Stimulated activated CD8-positive, alpha-beta memory T cell treated with anti-CD3 and anti-CD28 coated beads, Interleukin-4, amount 100 ng/mL, for 24 hours (primary cell): ENCODE measurements at regions not wholly inside any gene's neighbourhood (a gene's known extent, or its start where the extent isn't known, plus 50 kb on each side); places are given as distances from the start of the nearest gene placed in this dataset.

ENCODE experiments used
- DNase-seq: peaks from one replicate; pipeline ENCODE4 v3.0.0-alpha.2; 2020; ENCODE audit warnings: low read depth

GRCh38 chr6:14693301-14694192 lies 552.3 kb upstream of the JARID2 start:
- no peak for DNase-seq

DNA sequence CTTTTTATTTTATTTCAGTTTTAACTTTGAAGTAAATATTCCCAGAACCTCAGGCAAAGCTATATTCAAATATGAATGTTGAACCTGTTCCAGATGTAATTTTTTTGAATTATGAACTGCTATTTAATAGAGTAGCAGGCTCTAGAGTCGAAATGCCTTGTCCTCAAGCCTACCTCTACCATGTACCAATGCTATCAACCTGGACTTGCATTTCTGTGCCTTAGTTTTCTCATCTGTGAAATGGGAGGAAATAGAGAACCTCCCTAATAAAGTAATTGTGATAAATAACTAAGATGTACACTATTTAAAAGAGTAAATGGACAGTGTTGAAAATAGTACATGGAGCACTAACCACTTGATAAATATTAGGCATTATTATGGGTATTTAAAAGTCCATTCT lies 551.6 kb upstream of the JARID2 start:
- no peak for DNase-seq

DNA sequence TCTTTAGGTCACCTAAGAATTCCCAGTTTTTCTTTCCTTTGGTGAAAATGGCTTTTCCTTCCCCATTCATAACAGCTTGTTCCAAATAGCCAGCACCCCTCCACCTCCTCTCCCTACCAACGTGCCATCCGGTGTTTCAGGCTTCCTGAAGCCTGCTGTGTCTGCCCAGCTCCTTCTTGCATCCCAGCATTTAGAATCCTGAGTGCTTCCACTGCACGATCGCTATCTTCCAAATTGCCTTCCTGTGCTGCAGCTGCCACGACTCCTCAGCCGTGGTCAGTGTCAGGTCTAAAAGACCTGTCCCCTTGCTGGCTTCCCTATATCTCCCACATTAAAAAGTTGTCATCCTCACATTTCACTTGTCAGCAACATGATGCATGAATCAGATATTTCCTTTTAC lies 550.3 kb upstream of the JARID2 start:
- DNase-seq = no peak

DNA sequence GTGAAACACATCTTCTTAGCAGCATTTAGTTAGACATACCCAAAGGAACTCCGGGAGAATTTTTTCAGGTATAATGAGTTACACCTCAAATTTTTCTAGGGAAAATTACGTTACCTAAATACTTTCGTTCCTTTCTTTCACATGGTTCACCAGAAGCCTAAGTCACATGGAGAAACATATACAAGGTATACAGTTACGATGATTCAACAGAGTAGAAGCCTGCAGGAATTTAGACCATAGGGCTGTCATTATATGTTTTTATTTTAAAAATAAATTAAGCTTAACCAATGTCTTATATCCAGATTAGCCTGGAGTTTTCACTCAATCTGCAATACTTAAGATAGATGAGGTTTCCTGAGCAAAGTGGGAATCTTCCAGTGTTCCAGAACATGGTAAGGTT lies 549.5 kb upstream of the JARID2 start:
- DNase-seq = no peak

- no peak for DNase-seq
Measured at GRCh38 chr6:14697427-14697826, 548.4 kb upstream of the JARID2 start.

DNA sequence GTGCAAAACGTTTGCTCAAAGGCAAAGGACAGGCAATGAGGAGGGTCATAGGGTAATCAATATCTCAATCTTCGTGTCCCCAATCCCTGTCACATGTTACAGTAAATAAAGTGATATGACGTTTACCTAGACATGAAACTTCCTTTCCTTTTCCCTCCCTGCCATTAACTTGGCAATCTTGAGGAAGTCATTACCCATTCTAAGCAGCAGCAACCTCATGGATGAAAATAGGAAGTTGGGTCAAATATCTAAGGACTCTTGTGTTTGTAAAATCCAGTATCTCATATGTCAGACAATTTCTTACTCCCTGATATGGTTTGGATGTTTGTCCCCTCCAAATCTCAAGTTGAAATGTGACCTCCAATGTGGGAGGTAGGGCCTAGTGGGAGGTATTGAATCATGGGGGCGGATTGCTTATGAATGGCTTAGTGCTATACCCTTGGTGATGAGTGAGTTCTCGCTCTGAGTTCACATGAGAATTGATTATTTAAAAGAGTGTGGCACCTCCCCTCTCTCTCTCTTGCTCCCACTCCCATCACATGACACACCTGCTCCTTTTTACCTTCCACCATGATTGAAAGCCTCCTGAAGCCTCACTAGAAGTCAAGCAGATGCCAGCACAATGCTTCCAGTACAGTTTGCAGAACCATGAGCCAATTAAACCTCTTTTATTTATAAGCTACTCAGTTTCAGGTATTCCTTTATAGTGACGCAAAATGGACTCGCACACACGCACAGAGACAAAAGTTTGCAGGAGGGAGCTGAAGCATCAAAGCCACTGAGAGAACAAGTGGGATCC lies 545.9 kb upstream of the JARID2 start:
- DNase-seq = no peak

- DNase-seq = no peak
Measured at GRCh38 chr6:14701946-14702345, 543.9 kb upstream of the JARID2 start.

DNA sequence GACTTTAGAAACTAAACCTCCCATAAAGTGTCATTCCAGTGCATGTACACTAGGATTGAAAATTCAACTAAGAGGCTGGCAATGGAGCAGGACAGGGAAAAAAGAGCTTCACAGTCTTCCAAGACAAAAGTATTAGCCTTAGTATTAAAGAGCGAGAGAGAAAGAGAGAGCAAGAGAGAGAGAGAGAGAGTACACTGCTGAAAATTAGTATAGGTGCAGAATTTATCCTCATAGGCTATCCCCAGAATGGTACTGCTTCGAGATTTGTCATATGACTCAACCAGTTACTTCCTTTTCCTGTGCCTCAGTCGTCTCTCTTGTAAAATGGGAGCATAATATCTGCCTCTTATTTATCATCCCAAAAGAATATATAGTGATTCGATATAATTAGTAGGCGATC lies 543.2 kb upstream of the JARID2 start:
- no peak for DNase-seq

- no peak for DNase-seq
Measured at GRCh38 chr6:14703586-14703985, 542.3 kb upstream of the JARID2 start.

DNA sequence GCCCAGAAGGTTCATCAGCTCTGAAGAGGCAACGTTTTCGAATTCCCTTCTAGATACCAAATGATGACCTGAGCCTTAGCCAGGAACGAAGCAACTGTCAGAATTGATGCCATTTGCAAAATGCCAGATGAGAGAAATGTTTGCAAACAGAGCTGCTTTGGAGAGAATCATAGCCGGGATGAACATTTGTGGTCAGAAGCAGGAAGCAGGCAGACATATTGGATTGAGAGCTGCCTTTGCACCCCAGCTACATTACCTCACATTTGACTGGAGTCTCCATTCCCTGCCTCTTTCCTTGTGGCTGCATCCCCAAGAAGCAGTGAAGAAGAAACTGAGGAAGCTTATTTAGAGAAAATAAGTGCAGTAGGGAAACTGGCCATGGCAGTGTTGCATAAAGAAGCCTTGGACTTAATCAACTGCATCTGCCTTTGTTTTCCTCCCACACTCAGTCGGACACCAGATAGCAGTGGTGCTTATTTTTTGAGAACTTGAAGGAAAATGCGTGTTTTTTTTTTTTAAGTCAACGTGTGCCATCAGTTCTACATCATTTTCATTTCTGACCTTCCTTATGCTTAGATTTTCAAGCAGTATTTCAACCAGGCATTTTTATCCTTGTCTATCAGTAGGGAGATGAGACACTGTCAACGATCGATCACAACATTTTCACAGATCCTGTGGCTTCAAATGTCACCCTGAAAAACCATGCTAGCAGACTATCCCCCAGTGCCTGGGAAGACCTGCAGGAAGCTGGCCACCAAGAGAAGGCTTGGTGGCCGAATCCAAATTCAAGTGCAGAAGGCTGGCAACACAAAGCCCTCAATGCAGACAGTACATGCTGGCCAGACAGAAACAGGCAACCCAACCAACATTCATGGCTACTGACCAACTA lies 541.2 kb upstream of the JARID2 start:
- no peak for DNase-seq

GRCh38 chr6:14705841-14706377 lies 540.0 kb upstream of the JARID2 start:
- no peak for DNase-seq

GRCh38 chr6:14706378-14706929 lies 539.4 kb upstream of the JARID2 start:
- DNase-seq = peak; percentile 61

GRCh38 chr6:14707276-14707675 lies 538.6 kb upstream of the JARID2 start:
- no peak for DNase-seq

DNA sequence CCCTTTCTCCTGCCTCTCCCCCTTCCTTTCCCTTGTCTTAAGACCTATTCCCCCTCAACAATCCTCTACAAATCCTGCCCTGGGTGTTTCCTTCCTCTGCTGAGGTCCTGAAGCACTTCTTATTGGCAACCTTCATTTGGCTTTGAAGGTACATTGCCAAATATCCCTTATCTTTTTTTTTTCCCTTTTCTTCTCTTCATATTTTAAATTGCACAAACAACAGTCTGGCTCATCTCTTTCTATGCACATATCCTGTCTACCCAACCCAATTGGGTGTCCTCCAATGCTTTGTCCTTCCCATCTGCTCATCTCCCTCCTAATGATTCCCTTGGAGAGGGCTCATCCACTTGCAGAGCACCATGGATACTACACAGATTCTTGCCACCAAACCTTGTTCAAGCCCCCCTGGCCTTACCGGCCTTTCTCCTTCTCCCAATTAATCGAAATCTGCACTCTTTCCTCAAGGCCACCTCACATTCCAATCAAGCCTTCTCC lies 537.9 kb upstream of the JARID2 start:
- DNase-seq = no peak

DNA sequence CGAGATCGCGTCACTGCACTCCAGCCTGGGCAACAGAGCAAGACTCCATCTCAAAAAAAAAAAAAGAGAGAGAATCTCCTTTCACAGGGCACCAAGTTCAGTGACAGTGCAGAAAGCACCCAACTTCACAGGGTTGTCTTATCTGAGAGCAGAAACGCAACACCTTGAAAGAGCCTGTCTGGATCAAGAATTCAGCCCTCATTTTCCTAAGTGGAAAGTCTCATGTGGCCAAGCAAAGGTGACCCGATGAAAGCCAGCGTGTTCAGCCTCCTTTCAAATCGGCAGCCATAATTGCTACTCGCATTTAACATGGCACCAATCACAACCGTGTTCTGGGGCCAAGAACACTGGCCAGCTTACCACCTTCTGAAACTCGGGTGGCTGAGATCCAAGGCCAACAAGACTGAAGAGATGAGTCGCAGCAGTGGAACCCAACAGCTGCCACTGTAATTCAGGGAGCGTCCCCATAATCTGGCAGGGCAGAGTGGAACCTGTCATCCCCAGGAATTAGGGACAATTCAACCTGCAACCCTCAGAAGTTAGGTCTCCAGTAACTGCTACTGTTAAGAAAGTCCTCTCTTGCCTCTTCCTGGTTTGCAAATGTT lies 536.7 kb upstream of the JARID2 start:
- no peak for DNase-seq

GRCh38 chr6:14709900-14710299 lies 536.0 kb upstream of the JARID2 start:
- DNase-seq = no peak

GRCh38 chr6:14710421-14710820 lies 535.4 kb upstream of the JARID2 start:
- DNase-seq = no peak

- DNase-seq = no peak
Measured at GRCh38 chr6:14711056-14711703, 534.7 kb upstream of the JARID2 start.

GRCh38 chr6:14711704-14712379 lies 534.0 kb upstream of the JARID2 start:
- DNase-seq = no peak
